GM18519 (cell line): ENCODE measurements at regions not wholly inside any gene's neighbourhood (a gene's known extent, or its start where the extent isn't known, plus 50 kb on each side); places are given as distances from the start of the nearest gene placed in this dataset.
"Not testable (repeated sequence)": the region's sequence is repeated elsewhere in the genome, so short reads cannot be mapped to it uniquely, and the experiment has no call there.

ENCODE experiments used
- ATAC-seq: cut with Tn5 transposase; IDR thresholded peaks from one replicate; pipeline ENCODE4 v1.9.1; 2021; ENCODE audit warnings: mild to moderate bottlenecking, moderate library complexity; ENCODE audit not compliant: unreplicated experiment, low FRiP score

DNA sequence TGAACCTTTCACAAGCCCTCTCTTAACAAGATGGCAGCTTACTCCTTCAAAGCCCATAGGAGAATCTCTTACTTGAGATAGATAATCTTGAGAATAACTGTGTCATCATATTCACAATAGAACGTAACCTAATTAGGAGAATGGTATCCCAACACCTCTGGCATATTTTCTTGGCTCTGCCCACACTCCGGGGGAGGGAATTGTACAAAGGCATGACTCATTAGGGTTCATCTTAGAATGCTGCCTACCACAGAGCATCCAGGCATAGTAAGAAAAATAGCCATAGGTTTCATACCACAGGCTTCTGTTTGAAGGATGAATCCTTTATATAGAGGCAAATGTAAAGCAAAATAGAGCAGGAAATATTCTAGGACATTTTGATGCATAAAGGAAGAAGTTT lies 1100.6 kb upstream of the CITED2 start:
- no peak for ATAC-seq

DNA sequence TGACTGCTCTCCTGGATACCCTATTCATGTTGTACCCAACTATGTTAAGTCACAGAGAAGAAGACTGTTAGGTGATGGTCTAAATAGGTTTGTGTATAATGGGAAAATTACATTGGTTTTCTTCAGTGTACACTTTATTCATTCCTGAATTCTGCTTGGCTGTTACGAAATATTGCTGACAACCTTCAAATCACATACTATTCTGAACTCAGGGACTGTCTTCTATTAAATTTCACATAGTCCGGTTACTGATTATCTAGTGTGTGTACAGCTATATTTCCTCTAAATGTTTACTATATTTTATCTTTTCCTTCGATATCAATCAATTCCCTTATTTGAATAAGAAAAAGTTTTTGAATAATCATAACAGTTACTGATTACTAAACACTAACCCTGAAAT lies 1090.3 kb upstream of the CITED2 start:
- no peak for ATAC-seq

DNA sequence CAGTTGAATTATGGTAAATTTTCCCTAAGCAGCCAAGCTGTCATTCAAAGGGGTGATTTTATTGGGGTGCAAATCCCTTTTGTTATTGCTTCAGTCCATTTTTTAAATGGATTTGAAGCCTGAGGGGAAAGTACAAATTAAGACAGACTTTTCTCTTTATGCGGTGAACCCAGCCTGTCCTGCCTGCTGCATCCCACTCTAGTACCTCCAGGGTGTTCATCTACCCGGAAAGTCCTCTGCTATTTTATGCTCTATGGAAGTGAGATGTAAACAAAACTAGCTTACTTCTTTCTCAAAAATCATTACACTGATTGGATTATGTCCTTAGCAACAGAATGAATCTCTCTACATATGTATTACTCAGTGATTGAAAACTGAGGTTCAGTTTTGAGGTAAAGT lies 1088.9 kb upstream of the CITED2 start:
- ATAC-seq, result no peak

DNA sequence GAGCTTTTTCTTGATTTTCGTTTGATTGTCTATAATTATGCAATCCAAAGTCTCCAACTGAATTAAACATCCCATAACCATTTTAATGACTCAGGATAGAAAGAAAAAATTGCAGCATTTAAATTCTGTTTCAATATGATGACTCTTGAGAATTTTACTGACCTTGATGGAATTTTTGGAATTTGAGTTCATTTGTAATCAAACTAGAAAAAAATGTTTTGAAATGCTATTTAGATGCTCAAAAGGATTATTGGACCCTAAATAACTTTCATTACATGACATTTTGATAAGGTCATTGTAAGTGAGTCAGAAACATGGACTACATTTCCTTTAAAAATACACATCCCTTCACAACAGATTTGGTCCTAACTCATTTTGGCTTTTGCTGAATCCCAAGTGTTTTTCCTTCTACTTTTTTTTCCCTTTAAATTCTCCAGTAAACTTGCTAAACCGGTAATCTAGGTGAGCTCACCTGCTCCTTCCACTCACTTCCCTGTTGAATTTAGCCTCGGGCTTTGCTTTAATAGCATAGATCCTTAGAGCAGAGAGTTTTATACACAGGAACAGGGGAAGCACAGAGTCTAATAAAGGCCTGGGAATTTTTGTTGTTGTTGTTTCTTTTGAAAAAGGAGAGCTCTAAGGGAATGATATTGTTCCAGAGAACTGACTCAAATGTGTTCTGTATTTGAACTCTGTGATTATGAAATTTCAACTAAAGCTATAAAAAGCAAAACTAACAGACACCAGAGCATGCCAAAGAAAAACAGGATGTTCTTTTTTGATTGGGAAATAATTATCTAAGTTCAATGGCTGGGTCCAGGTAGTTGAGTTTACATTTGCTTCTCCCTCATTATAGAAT lies 1088.2 kb upstream of the CITED2 start:
- no peak for ATAC-seq

DNA sequence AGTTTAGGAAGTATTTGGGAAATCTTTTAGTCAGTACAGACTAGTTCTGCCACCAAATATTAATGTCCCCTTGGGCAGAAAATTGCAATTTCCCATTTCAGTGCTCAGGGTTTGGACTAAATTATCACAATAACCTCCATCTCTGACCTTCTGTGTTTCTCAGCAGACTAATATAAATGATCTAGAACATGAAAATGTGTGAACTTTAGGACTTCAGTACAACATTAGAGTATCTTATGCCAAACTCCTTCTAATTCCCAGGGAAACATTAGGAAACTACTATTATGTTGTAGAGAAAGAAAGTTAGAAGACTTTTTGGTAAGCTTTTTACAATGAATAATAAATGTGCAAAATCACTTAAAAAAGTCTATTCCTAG lies 1087.6 kb upstream of the CITED2 start:
- ATAC-seq, result no peak

DNA sequence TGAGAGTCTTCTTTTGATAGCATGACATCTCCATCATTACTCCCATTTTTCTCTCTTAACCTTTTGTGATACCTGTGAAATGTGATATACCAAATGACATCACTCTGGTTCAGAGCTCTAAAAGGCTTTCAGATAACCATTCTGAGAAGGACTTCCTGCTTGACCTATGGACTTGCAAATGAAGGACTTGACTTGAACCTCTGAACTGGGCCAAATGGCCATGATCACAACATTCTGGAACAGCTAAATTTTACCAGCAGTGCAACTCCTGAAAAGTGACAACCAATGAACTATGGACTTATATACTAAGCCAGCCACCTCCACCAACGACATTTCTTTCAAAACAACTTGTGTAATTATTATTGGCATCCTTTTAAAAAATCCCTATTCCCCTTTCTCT lies 1085.8 kb upstream of the CITED2 start:
- ATAC-seq, result no peak

DNA sequence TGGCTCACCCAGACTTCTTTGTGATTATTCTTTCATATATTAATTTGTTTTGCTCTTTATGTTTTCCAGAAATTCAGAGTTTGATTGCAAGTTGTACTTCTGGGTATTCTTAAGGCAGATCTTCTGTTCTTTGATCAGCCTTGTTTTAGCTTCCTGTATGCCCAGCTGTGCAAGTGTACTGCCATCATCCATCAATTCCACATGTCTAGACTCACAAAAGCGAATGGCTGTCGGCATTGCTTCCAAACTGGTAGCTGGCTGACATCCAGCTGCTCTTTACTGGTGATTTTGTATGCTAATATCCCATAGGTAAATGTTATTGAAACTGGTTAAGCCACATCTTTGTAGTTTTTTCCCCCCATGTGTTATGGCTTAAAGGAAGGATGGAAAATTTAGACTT lies 1084.8 kb upstream of the CITED2 start:
- no peak for ATAC-seq

DNA sequence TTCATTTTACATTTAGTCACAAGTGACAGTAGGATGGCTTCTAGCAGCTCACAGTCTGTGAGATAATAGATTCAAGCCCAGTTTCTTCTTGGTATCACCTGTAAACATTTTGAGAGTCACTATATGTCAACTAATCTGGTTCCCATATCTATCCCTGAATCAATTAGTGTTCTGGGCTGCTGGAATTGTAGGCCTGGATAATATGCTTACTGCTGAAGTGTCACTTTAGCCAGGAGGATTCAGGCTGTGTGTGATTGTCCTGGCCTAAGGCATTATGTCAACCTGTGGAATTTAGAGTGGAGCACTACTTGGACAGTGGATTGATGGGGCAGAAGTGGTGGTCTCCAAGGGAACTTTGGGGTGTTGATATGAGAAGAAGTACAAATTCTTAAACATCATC lies 1071.8 kb upstream of the CITED2 start:
- ATAC-seq, result no peak

DNA sequence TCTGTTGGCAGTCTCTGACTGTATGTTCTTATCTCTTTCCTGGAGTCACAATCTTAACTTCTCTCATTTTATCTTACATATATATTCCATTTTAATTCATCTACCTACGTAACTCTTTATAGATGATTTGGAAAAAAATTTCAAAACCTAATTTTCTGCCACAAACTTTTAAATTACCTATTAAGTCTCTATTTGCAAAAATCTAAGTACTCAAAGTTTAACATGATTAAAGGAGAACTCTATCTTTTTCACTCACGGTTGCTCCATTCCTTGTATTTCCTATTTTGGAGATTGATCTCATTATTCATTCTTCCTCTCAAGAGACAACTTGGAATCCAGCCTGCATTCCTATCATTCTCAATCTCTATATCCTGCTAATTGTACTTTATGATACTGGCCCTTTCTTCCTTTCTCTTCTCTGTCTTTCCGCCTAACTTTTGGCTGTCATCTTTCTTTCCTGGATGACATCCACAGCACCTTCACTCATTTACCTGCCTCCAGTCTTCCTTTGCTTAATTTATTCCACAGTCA lies 1071.1 kb upstream of the CITED2 start:
- no peak for ATAC-seq

DNA sequence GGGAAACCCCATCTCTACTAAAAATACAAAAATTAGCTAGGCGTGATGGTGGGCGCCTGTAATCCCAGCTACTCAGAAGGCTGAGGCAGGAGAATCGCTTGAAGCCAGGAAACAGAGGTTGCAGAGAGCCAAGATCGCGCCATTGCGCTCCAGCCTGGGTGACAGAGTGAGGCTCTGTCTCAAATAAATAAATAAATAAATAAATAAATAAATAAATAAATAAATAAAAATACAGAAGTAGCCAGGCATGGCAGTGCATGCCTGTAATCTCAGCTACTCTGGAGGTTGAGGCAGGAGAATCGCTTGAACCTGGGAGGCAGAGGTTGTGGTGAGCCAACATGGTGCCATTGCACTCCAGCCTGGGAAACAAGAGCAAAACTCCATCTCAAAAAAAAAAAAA lies 1068.7 kb upstream of the CITED2 start:
- ATAC-seq, result not testable (repeated sequence)

DNA sequence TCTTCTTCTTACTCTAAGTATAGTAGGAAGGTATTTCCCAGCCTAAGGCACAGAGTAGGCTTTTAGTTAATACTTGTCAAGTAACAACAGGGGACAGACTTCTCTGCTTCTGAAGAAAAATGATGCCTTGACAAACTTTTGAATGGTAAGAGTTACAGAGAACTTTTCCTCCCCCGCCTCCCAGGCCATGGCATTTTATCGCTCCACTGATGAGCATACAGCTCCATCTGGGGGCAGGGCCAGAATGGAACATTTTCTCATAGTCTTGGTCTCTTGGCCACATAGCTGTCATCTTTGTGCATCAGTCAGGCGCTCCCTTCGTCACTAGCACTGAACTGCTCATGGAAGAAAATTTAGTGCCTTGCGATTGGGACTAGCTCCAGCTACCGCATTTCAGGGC lies 1066.8 kb upstream of the CITED2 start:
- ATAC-seq, result no peak

DNA sequence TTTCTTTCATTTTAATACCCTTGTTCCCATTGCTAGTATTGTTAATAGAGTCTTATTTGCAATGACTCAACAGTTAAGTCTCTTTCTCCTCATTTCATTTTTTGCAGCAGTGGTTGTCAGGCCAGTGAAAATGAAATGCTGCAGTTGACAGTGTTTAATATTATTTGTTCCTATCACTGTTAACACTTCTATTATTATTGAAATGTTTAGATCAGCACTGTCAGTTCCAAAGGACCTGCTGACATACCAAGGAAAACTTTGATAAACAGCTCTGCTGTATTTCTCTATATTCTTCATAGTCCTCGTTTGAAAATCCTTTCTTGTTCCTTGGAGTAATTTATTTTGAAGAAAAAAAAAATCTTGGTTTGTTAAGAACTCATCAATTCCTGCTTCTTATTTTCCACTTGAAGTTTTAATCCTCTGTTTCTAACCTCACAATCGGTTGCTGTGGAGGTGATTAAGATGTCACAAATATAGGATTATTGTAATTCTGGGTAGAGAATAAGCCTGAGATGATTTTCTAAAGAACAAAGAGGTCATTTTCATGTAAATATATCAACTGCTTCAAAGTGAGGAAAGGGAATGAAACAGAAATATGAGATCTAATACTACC lies 1065.9 kb upstream of the CITED2 start:
- no peak for ATAC-seq

DNA sequence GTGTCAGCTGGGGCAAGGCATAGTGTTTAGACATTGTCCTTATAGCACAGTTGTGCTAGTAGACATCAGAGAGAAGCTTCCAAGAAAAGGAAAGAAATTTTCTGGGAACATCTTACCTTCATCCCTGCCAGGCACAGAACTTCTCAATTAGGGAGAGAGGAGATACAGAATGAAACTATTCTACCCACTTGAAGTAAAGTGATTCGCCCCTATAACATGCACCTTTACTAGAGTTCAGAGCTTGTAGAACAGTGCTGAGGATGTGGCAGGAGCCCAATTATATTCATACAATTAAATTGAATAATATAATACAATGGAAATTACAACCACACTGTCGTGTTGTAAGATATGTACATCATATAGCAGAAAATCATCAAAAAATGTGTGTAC lies 1063.9 kb upstream of the CITED2 start:
- ATAC-seq, result no peak

DNA sequence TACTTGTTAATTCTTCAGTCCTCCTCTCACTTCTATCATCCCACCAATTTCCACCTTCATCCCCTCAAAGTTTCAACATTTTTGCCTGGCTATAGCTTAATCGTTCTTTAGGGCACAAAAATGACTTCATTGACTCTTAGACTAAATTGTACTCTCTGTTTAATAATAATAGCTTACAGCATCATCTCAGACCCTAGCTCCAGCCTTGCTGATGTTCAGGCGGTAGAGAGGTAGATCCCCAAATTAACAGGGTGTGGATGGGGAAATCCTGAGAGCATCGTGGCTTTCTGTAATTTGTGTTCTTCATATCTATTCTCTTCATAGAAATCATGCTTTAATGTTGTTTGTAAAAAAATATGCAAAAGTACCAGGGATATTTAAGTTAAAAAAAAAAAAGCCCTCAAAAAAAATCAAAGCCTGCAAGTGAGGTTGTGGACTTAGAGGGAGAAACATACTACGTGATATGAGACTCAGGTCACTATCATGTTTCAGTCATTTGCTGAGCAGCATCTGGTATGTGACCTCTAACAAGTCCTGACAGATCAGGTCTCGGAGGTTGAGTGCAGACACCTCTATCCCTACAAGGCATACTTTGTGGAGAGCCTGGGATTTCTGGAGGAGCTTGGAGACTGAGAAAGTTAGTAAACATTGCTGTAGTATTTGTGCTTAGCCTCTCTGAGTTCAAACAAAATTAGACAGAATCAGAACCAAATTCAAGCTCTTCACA lies 1063.3 kb upstream of the CITED2 start:
- no peak for ATAC-seq

DNA sequence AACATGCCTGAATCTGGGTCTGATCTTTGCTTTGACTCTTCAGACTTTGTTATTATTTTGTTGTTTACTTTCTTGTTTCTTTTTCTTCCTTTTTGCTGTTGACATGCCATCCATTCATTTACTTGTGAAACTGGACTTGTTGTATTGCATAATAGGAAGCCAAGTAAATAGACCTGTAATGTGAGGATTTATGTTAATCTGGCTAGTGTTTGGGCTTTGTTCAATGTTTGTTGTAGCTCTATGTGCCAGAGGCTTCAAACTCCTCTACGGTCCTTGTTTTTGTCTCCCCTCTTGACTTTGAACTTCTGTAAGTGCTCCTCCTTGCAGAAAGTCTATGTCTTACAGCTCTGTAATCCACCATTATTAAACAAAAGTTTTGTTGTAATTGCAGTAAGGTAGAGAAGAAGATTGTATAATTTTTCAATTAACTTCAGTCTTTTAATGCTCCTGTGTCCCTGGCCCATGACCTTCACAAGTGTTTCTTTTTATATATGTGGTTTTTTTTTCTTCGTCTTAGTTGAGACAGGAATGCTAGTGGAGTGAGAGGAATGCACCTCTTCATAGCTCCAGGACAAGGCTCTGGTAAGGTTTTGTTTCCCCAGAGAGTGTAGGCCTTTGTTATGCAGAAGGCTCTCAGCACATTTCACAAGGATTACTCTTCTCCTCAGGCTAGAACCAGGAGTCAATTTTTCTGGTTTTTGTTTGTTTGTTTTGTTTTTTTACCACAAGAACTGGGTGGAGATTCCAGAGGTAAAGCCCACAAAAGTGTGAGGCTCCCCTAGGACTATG lies 1061.8 kb upstream of the CITED2 start:
- ATAC-seq, result no peak

DNA sequence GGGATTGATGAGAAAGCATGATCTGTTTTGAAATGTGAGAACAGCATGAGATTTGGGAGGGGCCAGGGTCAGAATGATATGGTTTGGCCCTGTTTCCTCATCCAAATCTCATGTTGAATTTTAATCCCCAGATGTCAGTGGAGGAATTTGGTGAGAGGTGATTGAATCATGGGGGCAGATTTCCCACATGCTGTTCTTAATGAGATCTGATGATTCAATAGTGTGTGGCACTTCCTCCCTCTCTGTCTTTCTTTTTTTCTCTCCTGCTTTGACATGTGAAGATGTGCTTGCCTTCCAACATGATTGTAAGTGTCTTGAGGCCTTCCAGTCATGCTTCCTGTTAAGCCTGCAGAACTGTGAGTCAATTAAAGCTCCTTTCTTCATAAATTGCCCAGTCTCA lies 1060.3 kb upstream of the CITED2 start:
- no peak for ATAC-seq

DNA sequence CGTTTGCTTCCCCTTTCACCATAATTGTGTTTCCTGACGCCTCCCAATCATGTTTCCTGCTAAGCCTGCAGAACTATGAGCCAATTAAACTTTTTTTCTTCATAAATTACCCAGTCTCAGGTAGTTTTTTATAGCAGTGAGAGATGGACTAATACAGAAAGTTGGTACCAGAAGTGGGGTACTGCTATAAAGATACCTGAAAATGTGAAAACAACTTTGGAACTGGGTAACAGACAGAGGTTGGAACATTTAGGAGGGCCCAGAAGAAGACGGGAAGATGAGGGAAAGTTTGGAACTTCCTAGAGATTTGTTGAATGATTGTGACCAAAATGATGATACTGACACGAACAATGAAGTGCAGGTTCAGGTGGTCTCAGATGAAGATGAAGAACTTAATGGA lies 1058.6 kb upstream of the CITED2 start:
- ATAC-seq, result no peak

DNA sequence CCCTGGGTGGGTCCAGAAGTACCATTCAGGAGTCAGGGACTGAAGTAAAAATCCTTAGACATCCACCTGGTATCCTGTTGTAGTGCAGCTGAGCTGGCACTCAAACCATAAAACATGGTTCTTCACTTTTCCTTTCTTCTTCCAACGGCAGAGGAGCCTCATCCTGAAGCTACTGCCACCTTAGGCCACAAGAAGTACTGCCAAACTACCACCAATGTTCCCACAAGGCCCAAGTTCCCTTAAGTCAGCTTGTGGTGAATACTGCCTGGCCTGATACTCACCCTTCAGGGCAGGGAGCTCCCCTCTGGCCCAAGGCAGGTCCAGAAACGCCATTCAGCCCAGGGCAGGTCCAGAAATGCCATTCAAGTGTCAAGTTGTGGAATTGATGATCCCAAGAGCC lies 1053.4 kb upstream of the CITED2 start:
- ATAC-seq, result no peak

DNA sequence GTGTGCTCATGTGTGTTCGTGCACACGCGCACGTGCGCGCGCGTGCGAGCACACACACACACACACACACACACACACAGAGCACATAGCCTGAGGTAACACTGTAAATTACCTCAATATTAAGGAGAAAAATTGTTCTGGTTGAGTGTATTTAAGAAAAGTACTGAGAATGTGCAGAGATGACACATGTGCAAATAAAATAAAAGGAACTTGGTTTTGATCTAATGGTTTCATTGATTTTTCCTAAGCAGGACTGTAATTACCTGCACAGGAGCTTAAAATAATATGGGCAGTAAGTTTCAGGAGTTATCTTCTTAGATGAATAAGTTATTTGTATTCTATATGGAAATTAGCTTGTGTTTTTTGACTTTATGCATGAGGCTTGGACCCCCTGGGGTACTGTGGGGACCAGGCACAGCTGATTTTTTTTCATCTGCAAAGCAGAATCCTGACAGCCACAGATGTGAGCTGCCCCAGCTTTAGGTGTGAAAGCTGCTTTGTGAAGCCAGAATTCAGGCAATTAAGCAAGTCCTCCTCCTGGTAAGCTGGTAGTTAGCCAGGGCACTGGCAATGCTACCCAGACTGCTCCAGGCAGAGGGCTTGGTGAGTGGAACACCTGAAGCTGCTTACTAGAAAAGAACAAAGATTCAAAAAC lies 1040.6 kb upstream of the CITED2 start:
- no peak for ATAC-seq

DNA sequence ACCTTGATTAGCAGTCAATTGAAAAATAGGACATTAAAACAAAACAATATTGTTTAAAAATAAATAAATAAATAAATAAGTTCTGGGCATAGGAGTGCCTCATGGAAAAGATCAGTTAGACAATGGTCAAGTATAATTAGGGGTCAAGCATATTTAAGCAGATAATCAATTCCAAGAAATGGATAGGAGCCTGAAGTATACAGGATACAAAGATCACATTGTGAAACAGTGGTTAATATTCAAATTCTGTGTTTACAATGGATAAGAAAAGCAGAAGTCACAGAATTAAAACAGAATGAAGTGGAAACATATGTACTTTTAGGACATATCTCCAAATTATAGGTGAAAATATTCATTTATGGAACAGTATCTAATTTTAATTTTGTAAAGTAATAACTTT lies 1028.6 kb upstream of the CITED2 start:
- ATAC-seq, result no peak
